GM03348 (cell line): ENCODE measurements at regions not wholly inside any gene's neighbourhood (a gene's known extent, or its start where the extent isn't known, plus 50 kb on each side); places are given as distances from the start of the nearest gene placed in this dataset.

Experiments
- DNase-seq: peaks from one replicate; pipeline ENCODE4 v3.0.0; 2012; ENCODE audit warnings: low spot score

- DNase-seq = no peak
These were observed 234.2 kb downstream of the NFKBIZ start for GRCh38 chr3:102083473-102083872.

- DNase-seq = peak; percentile 31
These were observed 234.7 kb downstream of the NFKBIZ start for GRCh38 chr3:102084006-102084405.

- DNase-seq = no peak
These were observed 235.4 kb downstream of the NFKBIZ start for GRCh38 chr3:102084704-102085103.

GRCh38 chr3:102085431-102086176 lies 236.3 kb downstream of the NFKBIZ start:
- DNase-seq = no peak

- DNase-seq = no peak
These were observed 237.9 kb downstream of the NFKBIZ start for GRCh38 chr3:102087236-102087635.

GRCh38 chr3:102089239-102089638 lies 239.9 kb downstream of the NFKBIZ start:
- DNase-seq = no peak

GRCh38 chr3:102089904-102090720 lies 240.8 kb downstream of the NFKBIZ start:
- DNase-seq = no peak

- no peak for DNase-seq
These were observed 241.4 kb downstream of the NFKBIZ start for GRCh38 chr3:102090721-102091045.

- no peak for DNase-seq
These were observed 242.0 kb downstream of the NFKBIZ start for GRCh38 chr3:102091358-102091757.

- DNase-seq = no peak
These were observed 243.5 kb downstream of the NFKBIZ start for GRCh38 chr3:102092617-102093466.

GRCh38 chr3:102094506-102094905 lies 245.2 kb downstream of the NFKBIZ start:
- DNase-seq = no peak

- no peak for DNase-seq
These were observed 246.1 kb downstream of the NFKBIZ start for GRCh38 chr3:102095383-102095782.

GRCh38 chr3:102096066-102096465 lies 246.8 kb downstream of the NFKBIZ start:
- DNase-seq = no peak

- no peak for DNase-seq
These were observed 249.0 kb downstream of the NFKBIZ start for GRCh38 chr3:102098130-102098885.

GRCh38 chr3:102099913-102100312 lies 250.6 kb downstream of the NFKBIZ start:
- DNase-seq = no peak

GRCh38 chr3:102102394-102102793 lies 253.1 kb downstream of the NFKBIZ start:
- DNase-seq = no peak

- no peak for DNase-seq
These were observed 254.7 kb downstream of the NFKBIZ start for GRCh38 chr3:102104033-102104432.

GRCh38 chr3:102105193-102105592 lies 255.9 kb downstream of the NFKBIZ start:
- DNase-seq = no peak

- no peak for DNase-seq
These were observed 257.2 kb downstream of the NFKBIZ start for GRCh38 chr3:102106416-102107097.

- no peak for DNase-seq
These were observed 263.5 kb downstream of the NFKBIZ start for GRCh38 chr3:102112704-102113230.
